ENCODE measurements at regions not wholly inside any gene's neighbourhood (a gene's known extent, or its start where the extent isn't known, plus 50 kb on each side); places are given as distances from the start of the nearest gene placed in this dataset.
A peak's percentile ranks its signal among the peaks of the same experiment; 100 is the strongest.

- Histone ChIP-seq H3K4me1 (ENCODE audit: control insufficient read depth, insufficient read depth, low read length) (peaks cover 3% of the 10 kb centered on the region; the same call in 1 of the 2 replicates), H3K9me3 (ENCODE audit: control insufficient read depth, insufficient read depth, low read depth, low read length) (no peaks in the 10 kb centered on the region), H3K27me3 (ENCODE audit: control insufficient read depth, insufficient read depth, low read length) (no peaks in the 10 kb centered on the region), H3K27ac (ENCODE audit: low read length) (0 out of 2 replicates have a peak overlapping the region, but pooled peaks have one; percentile 17), H3K36me3 (ENCODE audit: control insufficient read depth, insufficient read depth, low read length) (no peaks in the 10 kb centered on the region), H3K4me3 (ENCODE audit: low read depth in 2 of 2, low read length in 2 of 2) (no peak overlapping the region)
- intact Hi-C loops (cut with micrococcal nuclease; ENCODE audit: unreplicated experiment) (no loop called here), in situ Hi-C loops (cut with HindIII; ENCODE audit: low pct_unique_long_range_greater_than_20kb, low sequenced_read_pairs) (no loop called here)
- no peak for TF ChIP-seq TCF7L2 (IDR thresholded peaks at IDR 0.05; ENCODE audit: low read depth, low read length)
- no peak for TF ChIP-seq REST (IDR thresholded peaks at IDR 0.05; ENCODE audit: insufficient read depth in 1 of 2, low read depth in 2 of 2, low read length in 1 of 2)
- no peak for TF ChIP-seq POLR2AphosphoS5 (IDR thresholded peaks at IDR 0.05; ENCODE audit: low read depth, low read length)
- no peak for TF ChIP-seq CTCF (IDR thresholded peaks at IDR 0.05)
- no peak for TF ChIP-seq SIN3A (IDR thresholded peaks at IDR 0.05; ENCODE audit: borderline replicate concordance, insufficient read depth, low read depth, low read length)
- CTCF ChIA-PET: no interaction called here
- POLR2A ChIA-PET: no interaction called here
- BruUV-seq (replicated peaks): no TSS peak
- DNase-seq (ENCODE audit: low read depth, low spot score) (no peak), ATAC-seq (no peak)
Observed at GRCh38 chr3:27639271-27639670, 82.9 kb downstream of the EOMES start.

- intact Hi-C loops (cut with micrococcal nuclease; ENCODE audit: unreplicated experiment) (no loop called here), in situ Hi-C loops (cut with HindIII; ENCODE audit: low pct_unique_long_range_greater_than_20kb, low sequenced_read_pairs) (no loop called here)
- Histone ChIP-seq H3K4me1 (ENCODE audit: control insufficient read depth, insufficient read depth, low read length) (peaks cover 3% of the 10 kb centered on the region; the same call in 1 of the 2 replicates), H3K27ac (ENCODE audit: low read length) (peak overlapping the region; percentile 66; the same call in 1 of the 2 replicates), H3K36me3 (ENCODE audit: control insufficient read depth, insufficient read depth, low read length) (no peaks in the 10 kb centered on the region), H3K27me3 (ENCODE audit: control insufficient read depth, insufficient read depth, low read length) (no peaks in the 10 kb centered on the region), H3K9me3 (ENCODE audit: control insufficient read depth, insufficient read depth, low read depth, low read length) (no peaks in the 10 kb centered on the region), H3K4me3 (ENCODE audit: low read depth in 2 of 2, low read length in 2 of 2) (no peak overlapping the region)
- ChIA-PET POLR2A (interaction anchor here (0.7 kb wide), 1 partner anchor 97 kb away, joined by 8 read pairs; no protein-coding TSS in a partner anchor), CTCF (no interaction called here)
- no peak for DNase-seq (ENCODE audit: low read depth, low spot score)
- ATAC-seq: no peak
- no TSS peak for BruUV-seq (replicated peaks)
- TF ChIP-seq REST (IDR thresholded peaks at IDR 0.05; ENCODE audit: insufficient read depth in 1 of 2, low read depth in 2 of 2, low read length in 1 of 2): no peak
- no peak for TF ChIP-seq TCF7L2 (IDR thresholded peaks at IDR 0.05; ENCODE audit: low read depth, low read length)
- no peak for TF ChIP-seq POLR2AphosphoS5 (IDR thresholded peaks at IDR 0.05; ENCODE audit: low read depth, low read length)
- no peak for TF ChIP-seq SIN3A (IDR thresholded peaks at IDR 0.05; ENCODE audit: borderline replicate concordance, insufficient read depth, low read depth, low read length)
- TF ChIP-seq CTCF (IDR thresholded peaks at IDR 0.05): no peak
Observed at GRCh38 chr3:27638594-27638993, 83.5 kb downstream of the EOMES start.

All from Panc1 (cell line).